ENCODE measurements at regions not wholly inside any gene's neighbourhood (a gene's known extent, or its start where the extent isn't known, plus 50 kb on each side); places are given as distances from the start of the nearest gene placed in this dataset.

GRCh38 chr14:34328178-34328577 is 133.9 kb downstream of the SPTSSA start:
- TF ChIP-seq POLR2A (IDR thresholded peaks at IDR 0.05; ENCODE audit: low read depth, low read length) (no peak), EZH2 (IDR thresholded peaks at IDR 0.05; ENCODE audit: borderline replicate concordance, low read depth, low read length, severe bottlenecking) (no peak)
- TF ChIP-seq, protein P1, sequence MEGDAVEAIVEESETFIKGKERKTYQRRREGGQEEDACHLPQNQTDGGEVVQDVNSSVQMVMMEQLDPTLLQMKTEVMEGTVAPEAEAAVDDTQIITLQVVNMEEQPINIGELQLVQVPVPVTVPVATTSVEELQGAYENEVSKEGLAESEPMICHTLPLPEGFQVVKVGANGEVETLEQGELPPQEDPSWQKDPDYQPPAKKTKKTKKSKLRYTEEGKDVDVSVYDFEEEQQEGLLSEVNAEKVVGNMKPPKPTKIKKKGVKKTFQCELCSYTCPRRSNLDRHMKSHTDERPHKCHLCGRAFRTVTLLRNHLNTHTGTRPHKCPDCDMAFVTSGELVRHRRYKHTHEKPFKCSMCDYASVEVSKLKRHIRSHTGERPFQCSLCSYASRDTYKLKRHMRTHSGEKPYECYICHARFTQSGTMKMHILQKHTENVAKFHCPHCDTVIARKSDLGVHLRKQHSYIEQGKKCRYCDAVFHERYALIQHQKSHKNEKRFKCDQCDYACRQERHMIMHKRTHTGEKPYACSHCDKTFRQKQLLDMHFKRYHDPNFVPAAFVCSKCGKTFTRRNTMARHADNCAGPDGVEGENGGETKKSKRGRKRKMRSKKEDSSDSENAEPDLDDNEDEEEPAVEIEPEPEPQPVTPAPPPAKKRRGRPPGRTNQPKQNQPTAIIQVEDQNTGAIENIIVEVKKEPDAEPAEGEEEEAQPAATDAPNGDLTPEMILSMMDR (IDR thresholded peaks at IDR 0.05; ENCODE audit: extremely low read depth in 1 of 2, insufficient read depth in 1 of 2, low read depth in 1 of 2, low read length in 2 of 2): no peak
- TF ChIP-seq, protein P2, sequence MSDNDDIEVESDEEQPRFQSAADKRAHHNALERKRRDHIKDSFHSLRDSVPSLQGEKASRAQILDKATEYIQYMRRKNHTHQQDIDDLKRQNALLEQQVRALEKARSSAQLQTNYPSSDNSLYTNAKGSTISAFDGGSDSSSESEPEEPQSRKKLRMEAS (IDR thresholded peaks at IDR 0.05; ENCODE audit: insufficient read depth, insufficient read length): no peak

All from endothelial cell of umbilical vein (primary cell).